Choroid plexus epithelial cell (primary cell): ENCODE measurements at regions not wholly inside any gene's neighbourhood (a gene's known extent, or its start where the extent isn't known, plus 50 kb on each side); places are given as distances from the start of the nearest gene placed in this dataset.

Source experiments
- DNase-seq: peaks from one replicate; pipeline ENCODE4 v3.0.0-alpha.2; 2010; ENCODE audit warnings: low read depth
- H3K4me3 ChIP-seq: 2 replicates; pipeline ENCODE4 v1.5.1; 2011; ENCODE audit warnings: low read depth, mild to moderate bottlenecking, control low read depth, low read length, moderate library complexity
- CTCF ChIP-seq: conservative IDR thresholded peaks from 2 replicates; pipeline ENCODE4 v1.5.1; 2011; ENCODE audit warnings: low read depth, mild to moderate bottlenecking, control low read depth, inconsistent platforms, low read length, moderate library complexity

- H3K4me3 ChIP-seq = no peak overlapping the region
- TF ChIP-seq CTCF = peak; percentile 67
- DNase-seq = peak; percentile 94
These were observed 88.5 kb downstream of the DYNAP start for GRCh38 chr18:54679318-54680149.

GRCh38 chr18:54684784-54685183 lies 93.7 kb downstream of the DYNAP start:
- peak; percentile 89 for DNase-seq
- TF ChIP-seq CTCF = no peak
- H3K4me3 ChIP-seq = no peak overlapping the region

- no peak for TF ChIP-seq CTCF
- no peak overlapping the region for H3K4me3 ChIP-seq
- no peak for DNase-seq
These were observed 98.3 kb downstream of the DYNAP start for GRCh38 chr18:54689319-54689718.

GRCh38 chr18:54690198-54690597 lies 99.2 kb downstream of the DYNAP start:
- peak overlapping the region; percentile 20 for H3K4me3 ChIP-seq
- DNase-seq = peak; percentile 19
- TF ChIP-seq CTCF = no peak

- no peak for DNase-seq
These were observed 101.4 kb downstream of the DYNAP start for GRCh38 chr18:54692463-54692862.

GRCh38 chr18:54696616-54697293 lies 105.7 kb downstream of the DYNAP start:
- H3K4me3 ChIP-seq = no peak overlapping the region
- peak; percentile 20 for DNase-seq

More at GRCh38 chr18:54692463-54692862, 101.4 kb downstream of the DYNAP start:
- TF ChIP-seq CTCF = no peak
- H3K4me3 ChIP-seq = no peak overlapping the region

More at GRCh38 chr18:54696616-54697293, 105.7 kb downstream of the DYNAP start:
- no peak for TF ChIP-seq CTCF
